HG03469 (cell line): ENCODE measurements at regions not wholly inside any gene's neighbourhood (a gene's known extent, or its start where the extent isn't known, plus 50 kb on each side); places are given as distances from the start of the nearest gene placed in this dataset.
"Not testable (repeated sequence)": the region's sequence is repeated elsewhere in the genome, so short reads cannot be mapped to it uniquely, and the experiment has no call there.

Experiments
- ATAC-seq: cut with Tn5 transposase; IDR thresholded peaks from one replicate; pipeline ENCODE4 v1.9.1; 2021; ENCODE audit warnings: mild to moderate bottlenecking, moderate library complexity, moderate number of reproducible peaks; ENCODE audit not compliant: unreplicated experiment

- ATAC-seq = no peak
These were observed 125.2 kb upstream of the TFPI start for GRCh38 chr2:187679454-187679853.

DNA sequence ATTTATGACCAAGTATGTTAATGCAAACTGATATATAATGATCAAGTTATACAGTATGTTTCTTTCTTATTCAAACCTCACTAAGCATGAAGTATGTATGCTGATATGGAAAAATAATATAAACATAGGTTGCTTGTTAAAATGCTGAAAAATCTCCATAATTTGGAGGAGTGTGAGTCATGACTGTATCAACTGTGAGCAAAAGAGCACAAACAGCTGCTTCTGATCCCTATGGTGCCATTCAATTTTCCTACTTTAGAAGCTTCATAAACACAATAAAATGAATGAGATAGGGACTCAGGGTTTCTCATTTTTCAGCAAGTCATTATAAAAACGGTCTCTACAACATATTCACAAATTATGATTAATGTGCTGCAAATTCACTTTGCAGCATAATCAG is 129.9 kb upstream of the TFPI start:
- no peak for ATAC-seq

GRCh38 chr2:187686416-187687024 is 132.3 kb upstream of the TFPI start:
- no peak for ATAC-seq

GRCh38 chr2:187687585-187687984 is 133.3 kb upstream of the TFPI start:
- no peak for ATAC-seq

DNA sequence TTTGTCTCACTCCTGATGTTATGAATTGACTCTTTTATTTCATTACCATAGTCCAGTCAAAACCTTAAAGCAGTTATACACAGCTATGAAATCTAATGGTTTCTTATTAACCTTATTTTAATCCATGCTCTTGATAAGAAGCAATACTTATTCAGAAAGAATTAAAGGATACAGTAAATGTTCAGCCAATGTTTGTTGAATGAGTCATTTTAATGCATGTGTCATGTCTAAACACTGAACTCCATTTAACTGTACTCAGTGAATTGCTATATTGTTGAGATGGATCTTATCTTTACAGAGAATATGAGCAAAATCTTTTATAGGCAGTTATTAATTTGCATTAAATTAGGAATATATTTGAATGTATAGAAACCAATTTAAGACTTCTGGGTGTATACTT is 135.1 kb upstream of the TFPI start:
- ATAC-seq = no peak

DNA sequence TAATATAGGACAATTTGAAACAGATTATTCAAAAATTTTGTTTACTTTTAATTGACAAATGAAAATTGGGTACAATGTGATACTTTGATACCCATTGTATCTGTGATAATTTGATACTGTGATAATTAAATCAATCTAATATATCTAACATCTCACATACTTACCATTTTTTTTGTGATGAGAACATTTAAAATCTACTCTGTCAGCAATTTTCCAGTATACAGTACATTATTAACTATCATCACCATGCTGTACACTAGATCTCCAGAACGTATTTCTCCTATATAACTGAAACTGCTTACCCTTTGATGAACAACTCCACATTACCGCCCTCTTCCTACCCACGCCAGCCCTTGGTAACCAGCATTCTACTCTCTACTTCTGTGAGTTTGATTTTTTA is 139.7 kb upstream of the TFPI start:
- ATAC-seq = no peak

GRCh38 chr2:187696644-187697043 is 142.4 kb upstream of the TFPI start:
- not testable (repeated sequence) for ATAC-seq

DNA sequence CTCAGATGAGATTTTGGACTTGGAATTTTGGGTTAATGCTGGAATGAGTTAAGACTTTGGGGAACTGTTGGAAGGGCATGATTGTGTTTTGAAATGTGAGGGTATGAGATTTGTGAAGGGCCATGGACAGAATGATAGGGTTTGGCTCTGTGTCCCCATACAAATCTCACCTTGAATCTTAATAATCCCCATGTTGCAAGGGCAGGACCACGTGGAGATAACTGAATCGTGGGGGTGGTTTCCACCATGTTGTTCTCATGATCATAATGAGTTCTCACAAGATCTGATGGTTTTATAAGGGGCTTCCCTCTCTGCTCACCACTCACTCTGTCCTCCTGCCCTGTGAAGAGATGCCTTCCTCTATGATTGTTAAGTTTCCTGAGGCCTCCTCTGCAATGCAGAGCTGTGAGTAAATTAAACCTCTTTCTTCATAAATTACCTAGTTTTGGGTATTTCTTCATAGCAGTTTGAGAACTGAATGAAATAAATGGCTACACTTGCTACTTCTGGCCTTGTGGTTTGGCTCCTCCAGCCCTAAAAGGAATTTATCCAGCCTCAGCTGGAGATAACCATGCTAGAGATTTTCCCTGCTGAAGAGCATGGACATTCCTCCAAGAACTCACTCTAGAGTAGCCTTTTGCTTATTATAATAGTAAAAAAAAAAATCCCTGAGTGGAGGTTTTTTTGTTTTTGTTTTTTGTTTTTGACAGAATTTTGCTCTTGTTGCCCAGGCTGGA is 144.3 kb upstream of the TFPI start:
- no peak for ATAC-seq

DNA sequence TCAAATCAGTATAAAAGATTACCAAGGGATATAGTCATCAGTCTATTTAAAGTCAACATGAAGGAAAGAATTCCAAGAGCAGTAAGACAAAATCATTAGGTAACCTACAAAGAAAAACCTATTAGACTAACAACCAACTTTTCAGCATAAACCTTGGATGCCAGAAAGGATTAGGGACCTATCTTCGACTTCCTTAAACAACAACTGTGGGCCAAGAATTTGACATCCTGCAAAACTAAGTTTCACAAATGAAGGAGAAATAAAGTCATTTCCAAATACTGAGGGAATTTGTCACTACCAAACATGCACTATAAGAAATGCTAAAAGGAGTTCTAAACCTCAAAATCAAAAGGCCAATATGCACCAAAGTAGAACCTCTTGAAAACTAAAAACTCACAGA is 147.9 kb upstream of the TFPI start:
- no peak for ATAC-seq

DNA sequence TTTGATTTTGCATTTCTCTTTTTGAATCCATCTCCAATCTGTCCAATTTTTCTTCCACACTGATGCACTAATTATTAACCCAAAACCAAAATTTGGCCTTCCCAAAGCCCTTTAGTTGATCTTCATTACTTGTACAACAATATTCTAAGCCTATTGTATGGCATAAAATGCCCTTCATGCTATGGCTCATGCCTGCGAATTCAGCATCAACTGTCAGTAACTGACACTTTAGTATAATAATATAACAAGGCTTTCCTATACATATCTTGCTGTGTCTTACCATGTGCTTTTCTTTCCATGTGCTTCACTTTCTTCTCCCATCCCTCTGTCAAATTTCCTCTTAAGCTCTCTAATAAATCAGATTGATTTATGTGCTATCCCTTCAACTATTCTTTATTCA is 154.0 kb upstream of the TFPI start:
- no peak for ATAC-seq

GRCh38 chr2:187709065-187709464 is 154.8 kb upstream of the TFPI start:
- no peak for ATAC-seq

DNA sequence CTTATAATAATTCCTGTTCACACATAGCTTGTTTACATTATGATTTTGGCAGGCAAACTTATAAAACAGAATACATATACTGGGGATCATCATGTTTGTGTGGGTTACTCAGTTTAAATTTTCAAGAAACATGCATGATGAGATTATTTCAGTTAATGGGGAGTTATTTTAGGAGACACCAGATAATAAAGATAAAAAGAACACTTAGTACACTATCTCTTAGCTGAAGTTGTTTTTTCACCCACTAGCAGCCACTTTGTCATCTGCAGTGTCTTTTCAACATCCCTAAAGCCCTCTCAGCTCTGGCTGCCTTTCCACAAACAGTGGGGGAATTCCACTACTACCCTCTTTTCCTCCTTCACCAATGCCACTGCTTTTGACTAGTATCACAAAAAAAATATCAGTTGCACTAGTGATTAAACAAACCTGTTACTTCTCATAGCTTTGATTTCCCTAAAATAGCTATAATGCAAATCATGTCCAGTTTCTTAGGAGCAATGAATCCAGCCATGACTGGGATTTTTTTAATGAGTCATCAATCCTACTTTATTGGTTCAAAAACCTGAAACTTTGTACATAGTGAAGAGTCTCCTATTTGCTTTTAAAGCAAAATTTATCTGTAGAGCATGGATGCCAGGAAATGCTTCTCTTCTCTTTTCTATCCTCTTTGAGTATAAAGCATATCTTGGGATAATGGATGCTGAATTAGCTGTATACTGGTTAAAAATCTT is 156.7 kb upstream of the TFPI start:
- no peak for ATAC-seq

DNA sequence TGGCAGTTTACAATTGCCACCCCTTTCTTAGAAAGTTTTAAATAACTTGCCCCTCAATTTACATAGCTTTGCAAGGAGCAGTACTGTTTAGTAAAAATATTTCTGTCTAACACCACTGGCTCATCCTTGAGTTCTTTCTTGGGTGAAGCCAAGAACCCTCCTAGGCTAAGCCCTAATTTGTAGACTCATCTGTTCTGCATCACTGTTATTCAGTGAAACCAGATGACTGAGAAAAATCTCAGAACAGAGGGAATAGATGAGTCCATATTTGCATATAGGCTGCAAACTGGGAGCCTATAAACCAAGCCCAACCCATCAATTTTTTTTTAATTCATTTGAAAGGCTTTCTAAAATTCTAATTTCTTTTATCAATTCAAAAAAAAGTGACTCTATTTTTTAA is 161.4 kb upstream of the TFPI start:
- ATAC-seq = no peak

DNA sequence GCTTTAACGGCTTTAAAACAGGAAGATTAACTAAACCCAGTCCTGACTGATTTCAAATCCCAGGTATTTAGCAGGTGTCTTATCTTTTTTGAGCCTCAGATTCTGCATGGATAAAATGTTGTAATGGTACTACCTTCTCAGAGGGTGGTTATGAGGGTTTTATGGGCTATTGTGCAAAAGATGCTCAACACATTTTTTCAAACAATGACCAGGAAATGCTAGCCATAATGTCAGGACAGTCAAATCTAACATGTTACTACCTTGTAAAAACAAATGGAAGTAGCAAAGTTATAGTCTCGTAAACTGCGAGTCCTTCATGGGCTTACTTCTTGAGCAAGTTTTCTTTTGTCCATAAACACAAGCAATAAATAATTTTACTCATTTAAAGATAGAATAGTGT is 162.1 kb upstream of the TFPI start:
- ATAC-seq = no peak

DNA sequence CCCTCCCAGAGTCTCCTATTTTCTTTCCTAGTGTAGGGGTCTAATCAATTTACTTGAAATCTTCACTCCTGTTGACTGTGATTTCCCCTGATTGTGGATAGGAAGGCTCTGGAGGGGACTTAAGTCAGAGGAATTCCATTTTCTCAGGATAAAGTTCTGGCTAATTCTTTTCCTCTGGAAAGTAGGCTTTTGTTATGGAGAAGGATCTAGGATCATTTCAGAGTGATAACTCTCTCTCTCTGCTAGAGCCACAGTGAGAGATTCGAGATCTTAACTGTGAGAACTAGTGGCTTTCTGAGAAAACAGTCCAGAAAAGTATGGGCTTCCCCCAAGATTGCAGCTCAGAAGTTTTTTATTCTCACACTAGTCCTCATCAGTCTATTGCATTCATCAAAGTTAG is 163.9 kb upstream of the TFPI start:
- no peak for ATAC-seq

DNA sequence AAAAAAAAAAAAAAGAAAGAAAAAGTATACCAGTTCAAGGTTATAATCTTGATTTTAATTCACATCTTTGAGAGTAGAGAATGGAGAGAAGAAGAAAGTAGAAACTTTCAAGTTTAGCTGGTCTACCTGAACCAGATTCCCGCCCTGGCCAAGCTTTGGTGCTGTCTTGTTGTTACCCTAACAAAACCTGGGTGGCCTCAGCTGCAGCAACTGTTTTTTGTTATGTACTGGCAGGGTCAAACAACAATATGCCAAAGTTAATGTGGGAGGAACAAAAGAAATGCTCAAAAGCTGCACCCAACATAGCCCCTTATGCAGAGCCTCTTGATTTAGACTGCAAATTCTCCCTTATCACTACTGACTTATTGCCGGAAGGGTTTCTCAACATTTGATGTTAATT is 165.3 kb upstream of the TFPI start:
- ATAC-seq = no peak

DNA sequence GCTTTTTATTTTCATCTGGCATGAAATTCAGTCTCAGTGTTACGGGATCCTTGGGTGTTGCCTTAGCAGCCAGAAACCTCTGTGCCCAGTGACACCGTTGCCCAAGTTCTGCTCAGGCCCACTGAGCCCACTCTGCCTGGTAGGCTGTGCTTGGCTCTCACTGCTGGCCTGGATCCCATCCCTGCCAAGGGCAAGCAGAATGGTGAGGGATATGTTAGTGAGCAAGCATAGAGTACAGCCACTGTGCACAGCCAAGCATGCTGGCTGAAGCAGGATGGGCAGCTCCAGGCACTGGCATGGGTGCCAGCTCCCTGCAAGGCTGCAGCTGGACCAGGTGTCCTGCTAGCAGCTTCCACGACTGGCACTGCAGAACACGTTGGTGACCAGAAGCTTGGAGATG is 194.7 kb upstream of the TFPI start:
- ATAC-seq = no peak

- no peak for ATAC-seq
These were observed 195.7 kb upstream of the TFPI start for GRCh38 chr2:187749804-187750431.

DNA sequence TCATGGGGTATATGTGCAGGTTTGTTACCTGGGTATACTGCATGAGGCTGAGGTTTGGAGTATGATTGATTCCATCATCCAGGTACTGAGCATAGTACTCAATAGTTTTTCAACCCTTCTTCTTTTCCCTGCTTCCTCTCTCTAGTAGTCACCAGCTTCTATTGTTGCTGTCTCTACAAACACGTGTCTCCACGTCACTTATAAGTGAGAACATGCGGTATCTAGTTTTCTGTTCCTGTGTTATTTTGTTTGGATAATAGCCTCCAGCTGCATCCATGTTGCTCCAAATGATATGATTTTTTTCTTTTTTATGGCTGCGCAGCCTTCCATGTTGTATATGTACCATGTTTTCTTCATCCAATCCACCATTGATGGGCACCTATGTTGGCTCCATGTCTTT is 214.8 kb upstream of the TFPI start:
- ATAC-seq = no peak

DNA sequence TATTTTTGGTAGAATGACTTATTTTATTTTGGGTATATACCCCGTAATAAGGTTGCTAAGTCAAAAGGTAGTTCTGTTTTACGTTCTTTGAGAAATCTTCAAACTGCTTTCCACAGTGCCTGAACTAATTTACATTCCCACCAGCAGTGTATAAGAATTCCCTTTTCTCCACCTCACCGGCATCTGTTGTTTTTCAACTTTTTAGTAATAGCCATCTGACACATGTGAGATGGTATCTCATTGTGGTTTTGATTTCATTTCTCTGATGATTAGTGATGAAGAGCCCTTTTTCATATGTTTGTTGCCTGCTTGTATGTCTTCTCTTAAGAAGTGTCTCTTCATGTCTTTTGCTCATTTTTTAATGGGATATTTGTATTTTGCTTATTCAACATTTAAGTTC is 215.2 kb upstream of the TFPI start:
- ATAC-seq = no peak

GRCh38 chr2:187774551-187775071 is 220.4 kb upstream of the TFPI start:
- ATAC-seq = no peak

- no peak for ATAC-seq
These were observed 221.0 kb upstream of the TFPI start for GRCh38 chr2:187775196-187775595.
